OCI-LY7 (cell line): ENCODE measurements at regions not wholly inside any gene's neighbourhood (a gene's known extent, or its start where the extent isn't known, plus 50 kb on each side); places are given as distances from the start of the nearest gene placed in this dataset.

Source experiments
- BruUV-seq: library from RNA; stranded (reverse); fragments of 400-500 nt; replicated peaks from 2 replicates; lab custom pipeline; 2021; lab: Mats Ljungman, UMichigan
- CTCF ChIA-PET: fragments of 300-600 bp; sonication (Branson Sonifier 250); formaldehyde crosslinking; loops from one replicate; lab custom pipeline; 2022; ENCODE audit warnings: antibody characterized with exemption; ENCODE audit not compliant: unreplicated experiment; lab: Charles Lee
- POLR2A ChIA-PET: fragments of 300-600 bp; sonication (Branson Sonifier 250); formaldehyde crosslinking; loops from one replicate; lab custom pipeline; 2022; ENCODE audit warnings: antibody characterized with exemption; lab: Charles Lee
- DNase-seq: peaks from one replicate; pipeline ENCODE4 v3.0.0-alpha.2; 2015; ENCODE audit warnings: low spot score
- H2AFZ ChIP-seq: fragments of 200-600 bp; sonication (generic), shearing (Covaris generic); 2 replicates; pipeline ENCODE4 v1.6.1; 2014; ENCODE audit warnings: mild to moderate bottlenecking, antibody characterized with exemption, low read length, moderate library complexity
- H3K27ac ChIP-seq: fragments of 200-600 bp; sonication (generic); 2 replicates; pipeline ENCODE4 v1.5.1; 2014; ENCODE audit warnings: mixed run types, low read depth, mild to moderate bottlenecking, moderate library complexity, low read length, inconsistent platforms; ENCODE audit not compliant: poor library complexity, severe bottlenecking
- H3K36me3 ChIP-seq: fragments of 200-600 bp; sonication (generic); 2 replicates; pipeline ENCODE4 v1.6.1; 2014; ENCODE audit warnings: mild to moderate bottlenecking, antibody characterized with exemption, low read length, moderate library complexity, mixed read lengths; ENCODE audit not compliant: insufficient read depth
- H3K4me1 ChIP-seq: fragments of 200-600 bp; sonication (generic); 2 replicates; pipeline ENCODE4 v1.5.1; 2014; ENCODE audit warnings: mild to moderate bottlenecking, low read length; ENCODE audit not compliant: insufficient read depth, poor library complexity, severe bottlenecking
- H3K4me2 ChIP-seq: fragments of 200-600 bp; sonication (generic); 2 replicates; pipeline ENCODE4 v1.6.1; 2014; ENCODE audit warnings: mild to moderate bottlenecking, low read length
- H3K4me3 ChIP-seq: fragments of 200-600 bp; sonication (generic); 2 replicates; pipeline ENCODE4 v1.5.1; 2014; ENCODE audit warnings: mild to moderate bottlenecking, low read depth, low read length; ENCODE audit not compliant: poor library complexity, severe bottlenecking
- H3K79me2 ChIP-seq: fragments of 200-600 bp; sonication (generic); 2 replicates; pipeline ENCODE4 v1.6.1; 2016; ENCODE audit warnings: low read depth, mild to moderate bottlenecking, low read length, moderate library complexity, mixed read lengths; ENCODE audit not compliant: insufficient read depth
- H3K9me2 ChIP-seq: fragments of 200-600 bp; sonication (generic); 2 replicates; pipeline ENCODE4 v1.6.1; 2016; ENCODE audit warnings: mild to moderate bottlenecking, low read length, mixed read lengths; ENCODE audit not compliant: insufficient read depth
- H3K9me3 ChIP-seq: fragments of 200-600 bp; sonication (generic); 2 replicates; pipeline ENCODE4 v1.6.1; 2014; ENCODE audit warnings: mild to moderate bottlenecking, mixed run types, low read length, mixed read lengths
- H4K20me1 ChIP-seq: fragments of 200-600 bp; sonication (generic); 2 replicates; pipeline ENCODE4 v1.6.1; 2014; ENCODE audit warnings: mild to moderate bottlenecking, antibody characterized with exemption, low read length, moderate library complexity, mixed read lengths; ENCODE audit not compliant: insufficient read depth
- CTCF ChIP-seq: fragments of 200-600 bp; sonication (generic); conservative IDR thresholded peaks from 2 replicates; pipeline ENCODE4 v1.5.1; 2014; ENCODE audit warnings: mild to moderate bottlenecking, antibody characterized with exemption, low read length, moderate library complexity, mixed read lengths
- EZH2phosphoT487 ChIP-seq: fragments of 200-600 bp; sonication (generic); IDR thresholded peaks from 2 replicates; pipeline ENCODE4 v1.6.1; 2018; ENCODE audit warnings: low read depth, borderline replicate concordance, mild to moderate bottlenecking, mixed run types, antibody characterized with exemption, low read length, moderate library complexity, mixed read lengths
- intact Hi-C: fragments of 100-400 bp; cut with micrococcal nuclease; formaldehyde crosslinking; loops from one replicate; pipeline ENCODE4 v1.10.0; 2022; ENCODE audit not compliant: unreplicated experiment

GRCh38 chr11:70885281-70886231, 366.8 kb downstream of the SHANK2 start:
- DNase-seq, result no peak
- no peaks in the 10 kb centered on the region for H3K79me2 ChIP-seq
- H3K4me1 ChIP-seq, result no peaks in the 10 kb centered on the region
- no peak overlapping the region for H3K27ac ChIP-seq
- H3K4me3 ChIP-seq, result no peak overlapping the region
- BruUV-seq, result no TSS peak
- intact Hi-C loops, result no loop called here
- H3K9me2 ChIP-seq, result no peaks in the 10 kb centered on the region
- no peak overlapping the region for H2AFZ ChIP-seq
- H4K20me1 ChIP-seq, result no peaks in the 10 kb centered on the region
- CTCF ChIA-PET, result no interaction called here
- POLR2A ChIA-PET, result no interaction called here
- TF ChIP-seq CTCF, result no peak
- no peak for TF ChIP-seq EZH2phosphoT487
- no peaks in the 10 kb centered on the region for H3K9me3 ChIP-seq
- H3K36me3 ChIP-seq, result no peaks in the 10 kb centered on the region
- H3K4me2 ChIP-seq, result no peak overlapping the region

GRCh38 chr11:70886256-70886655, 366.1 kb downstream of the SHANK2 start:
- Histone ChIP-seq H3K9me2 (no peaks in the 10 kb centered on the region), H3K4me3 (no peak overlapping the region), H3K4me2 (no peak overlapping the region), H3K36me3 (no peaks in the 10 kb centered on the region), H3K9me3 (no peaks in the 10 kb centered on the region), H3K79me2 (no peaks in the 10 kb centered on the region), H2AFZ (no peak overlapping the region), H3K27ac (no peak overlapping the region), H3K4me1 (no peaks in the 10 kb centered on the region), H4K20me1 (no peaks in the 10 kb centered on the region)
- TF ChIP-seq CTCF (no peak), EZH2phosphoT487 (no peak)
- intact Hi-C loops, result no loop called here
- DNase-seq, result no peak
- POLR2A ChIA-PET, result no interaction called here
- BruUV-seq, result no TSS peak
- CTCF ChIA-PET, result no interaction called here
